CD4-positive, alpha-beta T cell treated with Interleukin-1 beta for 1 hour (primary cell): ENCODE measurements at regions not wholly inside any gene's neighbourhood (a gene's known extent, or its start where the extent isn't known, plus 50 kb on each side); places are given as distances from the start of the nearest gene placed in this dataset.
"Not testable (repeated sequence)": the region's sequence is repeated elsewhere in the genome, so short reads cannot be mapped to it uniquely, and the experiment has no call there.

Experiments used
- DNase-seq, 2 donors: peaks; one replicate each; pipeline ENCODE4 v3.0.0-alpha.2; 2020 to 2022

DNA sequence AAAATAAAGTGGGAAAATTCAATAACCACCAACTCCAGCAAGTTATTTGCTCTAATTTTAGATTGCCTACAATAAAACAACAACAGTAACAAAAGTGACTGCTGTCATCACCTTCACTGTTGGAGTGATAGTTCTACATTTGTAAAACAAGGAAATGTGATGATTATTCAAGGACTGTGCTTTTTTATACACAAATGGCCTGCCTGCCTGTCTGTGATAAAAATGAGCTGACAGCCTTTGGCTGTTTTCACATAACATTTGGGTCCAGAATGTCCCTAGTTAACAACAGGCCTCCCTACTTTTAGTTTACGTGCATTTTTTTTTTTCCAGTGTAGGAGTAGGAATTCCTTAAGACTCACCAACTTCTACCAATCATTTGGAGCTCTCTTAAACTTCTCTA is 768.8 kb downstream of the PDCD6IP start:
- DNase-seq: no peak

DNA sequence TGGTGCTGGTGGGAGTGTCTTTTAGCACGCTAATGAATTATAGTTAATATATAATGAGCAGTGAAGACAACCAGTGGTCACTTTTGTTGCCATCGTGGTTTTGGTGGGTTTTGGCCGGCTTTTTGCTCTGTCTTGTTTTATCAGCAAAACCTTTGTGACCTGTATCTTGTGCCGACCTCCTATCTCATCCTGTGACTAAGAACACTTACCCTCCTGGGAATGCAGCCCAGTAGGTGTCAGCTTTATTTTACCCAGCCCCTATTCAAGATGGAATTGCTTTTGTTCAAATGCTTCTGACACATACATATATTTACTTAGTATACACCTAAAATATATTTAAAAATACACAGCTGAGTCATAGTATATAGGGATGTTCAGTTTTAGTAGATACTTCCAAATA is 770.3 kb downstream of the PDCD6IP start:
- no peak for DNase-seq

DNA sequence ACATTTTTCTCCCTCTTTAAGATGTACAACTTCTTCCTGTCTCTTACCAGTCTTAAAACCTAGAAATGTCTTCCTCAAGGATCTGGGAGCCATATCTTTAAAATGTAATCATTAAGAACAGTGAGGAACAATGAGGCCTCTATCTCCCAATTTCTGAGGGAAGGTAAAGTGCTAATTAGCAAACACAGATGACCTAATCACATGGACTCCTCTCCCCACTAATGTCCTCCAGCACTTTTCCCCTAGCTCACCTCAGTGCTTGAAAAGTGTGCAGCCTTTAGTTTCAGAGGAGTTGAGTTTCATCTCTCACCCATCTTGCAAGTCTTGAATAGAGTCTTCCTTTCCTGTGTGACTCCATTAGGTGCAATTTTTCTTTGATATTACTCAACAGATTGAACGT is 771.0 kb downstream of the PDCD6IP start:
- no peak for DNase-seq

DNA sequence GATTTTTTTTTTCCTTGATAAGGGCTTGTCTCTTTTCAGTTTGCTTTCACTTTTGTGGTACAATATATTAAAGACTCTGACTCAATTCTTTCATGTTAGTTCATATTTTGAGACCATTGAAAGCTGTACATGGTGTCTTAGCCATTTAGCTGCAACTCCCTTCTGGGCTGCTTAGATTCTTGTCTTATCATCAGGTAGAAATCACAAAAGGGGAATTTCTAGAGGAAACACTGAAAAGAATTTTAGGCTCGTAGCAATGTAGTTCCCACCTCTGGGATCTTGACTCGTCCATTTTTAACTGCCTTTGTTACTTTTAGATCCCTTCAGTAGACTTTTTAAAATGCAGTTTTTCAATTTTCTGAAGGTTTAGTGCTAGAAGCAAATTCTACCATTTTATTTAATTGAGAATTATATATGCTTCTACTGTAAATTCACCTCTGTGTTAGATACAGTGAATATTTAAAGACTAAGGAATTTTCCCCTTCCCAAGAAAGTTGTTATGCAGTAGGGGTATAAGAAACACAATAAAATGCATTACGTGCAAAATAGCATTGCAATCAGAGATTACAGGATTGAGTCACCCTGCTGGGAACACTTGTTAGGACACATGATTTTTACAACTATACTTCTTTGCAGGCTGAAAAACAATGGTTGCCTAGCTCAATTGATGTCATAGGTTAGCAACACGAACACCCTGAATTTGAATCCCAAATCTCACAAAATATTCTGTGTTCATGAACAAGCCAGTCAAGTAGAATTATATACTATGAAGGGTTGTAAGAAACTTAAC is 772.7 kb downstream of the PDCD6IP start:
- DNase-seq: no peak

DNA sequence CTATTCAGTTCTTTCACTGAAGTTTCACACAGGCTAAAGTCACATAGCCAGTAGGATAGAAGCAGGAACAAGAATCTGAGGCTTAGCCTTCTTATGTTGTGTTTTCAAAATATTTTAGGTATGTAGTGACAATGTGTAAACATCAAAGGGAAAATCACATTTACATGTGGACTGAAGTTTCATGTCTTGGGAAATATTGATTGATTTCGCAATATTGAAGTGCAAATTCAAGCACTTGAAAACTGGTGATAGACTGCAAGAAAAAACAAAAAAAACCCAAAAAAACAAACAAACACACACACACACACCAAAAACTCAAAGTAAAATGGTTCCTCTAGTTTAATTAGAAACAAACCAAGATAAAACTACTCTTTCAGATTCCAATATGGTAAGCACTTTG is 773.3 kb downstream of the PDCD6IP start:
- no peak for DNase-seq

DNA sequence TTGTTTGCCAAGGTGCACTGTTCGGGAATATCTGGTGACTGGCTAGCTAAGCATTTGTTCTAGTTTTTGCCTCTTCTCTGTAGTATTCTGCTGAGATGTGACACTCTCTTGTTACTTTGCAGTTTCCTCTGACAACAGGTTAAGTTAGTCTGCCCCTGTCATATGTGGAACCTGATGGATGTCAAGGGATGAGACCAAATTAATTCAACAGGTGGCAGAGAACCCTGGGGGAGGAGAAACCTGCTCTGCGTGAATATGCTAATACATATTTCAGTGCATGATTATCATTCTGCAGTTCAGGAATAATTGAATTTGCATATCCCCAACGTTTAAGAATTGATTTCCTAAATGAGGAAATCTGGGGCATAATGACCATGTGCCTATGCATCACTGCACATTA is 777.3 kb downstream of the PDCD6IP start:
- no peak for DNase-seq

DNA sequence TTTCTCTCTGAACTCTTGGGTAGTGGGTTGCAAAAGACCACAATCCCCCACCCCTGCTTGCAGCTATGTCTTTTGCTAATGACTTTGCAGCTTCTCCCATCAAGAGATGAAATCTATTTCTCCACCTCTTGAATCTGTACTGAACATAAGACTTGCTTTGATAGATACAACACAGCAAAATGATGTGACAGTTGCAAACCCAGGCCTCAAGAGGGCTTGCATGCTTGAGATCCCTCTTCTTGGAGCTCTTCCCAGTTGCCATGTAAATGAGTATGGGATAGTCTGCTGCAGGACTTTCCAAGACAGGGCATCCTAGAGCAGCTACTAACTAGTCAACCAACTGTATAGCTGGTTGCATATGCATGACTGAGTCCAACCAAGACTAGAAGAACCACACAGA is 783.6 kb downstream of the PDCD6IP start:
- DNase-seq: no peak

DNA sequence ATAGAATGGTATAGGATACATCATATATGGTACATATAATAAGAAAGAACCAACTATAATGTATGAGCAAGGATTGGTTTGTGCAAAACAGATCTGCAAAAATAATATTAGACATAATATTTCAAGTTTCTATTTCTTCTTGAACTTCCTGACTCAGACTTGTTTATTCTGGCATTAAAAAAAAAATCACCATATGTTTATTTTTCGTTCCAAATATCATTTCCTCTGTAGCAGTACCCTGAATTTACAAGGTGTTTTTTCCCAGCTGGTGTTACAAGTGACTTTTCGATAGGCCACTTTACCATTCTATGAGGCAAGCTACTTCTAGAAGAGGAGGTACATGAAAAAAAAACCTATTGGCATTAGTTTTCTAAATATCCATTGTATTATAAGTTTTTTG is 785.0 kb downstream of the PDCD6IP start:
- no peak for DNase-seq

DNA sequence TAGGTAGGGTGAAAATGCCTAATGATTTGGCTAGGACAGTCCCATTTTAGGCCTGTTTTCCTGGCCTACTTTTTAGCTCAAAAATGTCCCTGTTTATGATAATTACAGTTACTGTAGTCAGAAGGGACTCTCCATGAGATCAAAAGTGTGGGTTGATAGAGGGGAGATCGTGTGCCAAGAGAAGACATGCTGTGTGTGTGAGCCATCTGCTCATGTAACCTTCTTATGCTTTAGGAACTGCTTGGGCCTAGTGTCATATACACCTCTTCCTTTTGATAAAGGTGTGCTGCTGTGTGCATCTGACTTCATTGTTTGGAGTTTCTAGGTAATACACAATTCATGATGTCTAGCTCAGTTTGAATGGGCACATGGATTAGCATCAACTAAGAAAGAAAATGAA is 786.5 kb downstream of the PDCD6IP start:
- DNase-seq: no peak

DNA sequence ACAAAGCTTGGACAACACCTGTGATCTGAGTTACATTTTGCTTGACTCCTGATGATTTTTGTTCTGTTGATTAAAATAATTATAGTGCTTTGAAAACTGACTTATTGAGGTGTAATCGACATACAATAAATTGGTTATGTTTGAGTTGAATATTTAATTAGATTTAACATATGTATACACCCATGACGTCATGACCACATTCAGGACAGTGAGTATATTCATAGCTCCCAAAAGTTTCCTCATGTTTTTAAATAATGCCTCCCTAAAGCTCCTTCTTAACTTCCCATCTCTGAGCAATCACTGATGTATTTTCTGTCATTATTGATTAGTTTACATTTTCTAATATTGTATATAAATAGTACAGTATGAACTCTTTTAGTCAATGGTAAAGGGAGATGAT is 801.2 kb downstream of the PDCD6IP start:
- DNase-seq: no peak

DNA sequence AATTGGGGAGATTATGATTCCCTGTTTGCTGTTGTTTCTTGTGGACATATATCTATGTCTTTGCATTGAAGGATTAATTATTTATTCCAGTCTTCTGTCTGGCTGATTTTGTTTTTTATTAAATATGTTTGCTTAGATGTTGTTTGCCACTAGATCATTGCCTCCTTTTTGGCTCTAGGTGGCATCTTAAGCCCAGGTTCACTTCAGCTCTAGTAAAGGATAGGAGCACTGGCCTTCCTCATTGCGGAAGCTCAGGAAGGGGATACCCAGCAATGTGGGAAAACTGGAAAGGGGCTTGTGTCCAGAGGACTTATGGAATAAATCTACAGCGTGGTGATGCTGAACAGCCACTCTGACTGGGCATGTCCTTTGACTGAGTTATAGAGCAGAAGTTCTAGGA is 821.6 kb downstream of the PDCD6IP start:
- no peak for DNase-seq

DNA sequence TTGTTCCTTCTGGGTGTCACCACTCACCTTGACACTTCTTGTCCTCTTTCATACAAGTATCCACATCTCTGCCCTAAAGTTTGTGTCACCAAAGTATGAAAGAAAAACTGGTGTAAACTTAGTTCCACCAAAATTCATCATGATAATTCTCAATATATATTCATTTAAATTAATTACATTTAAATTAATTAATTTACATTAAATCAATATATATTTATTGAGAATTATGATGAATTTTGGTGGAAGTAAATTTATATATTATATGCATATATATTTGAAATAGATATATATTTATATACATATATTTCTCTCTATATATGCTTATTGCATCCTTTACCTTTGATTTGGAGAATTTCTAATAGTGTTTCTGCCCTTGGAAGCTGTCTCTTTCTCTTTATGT is 828.3 kb downstream of the PDCD6IP start:
- DNase-seq: no peak

DNA sequence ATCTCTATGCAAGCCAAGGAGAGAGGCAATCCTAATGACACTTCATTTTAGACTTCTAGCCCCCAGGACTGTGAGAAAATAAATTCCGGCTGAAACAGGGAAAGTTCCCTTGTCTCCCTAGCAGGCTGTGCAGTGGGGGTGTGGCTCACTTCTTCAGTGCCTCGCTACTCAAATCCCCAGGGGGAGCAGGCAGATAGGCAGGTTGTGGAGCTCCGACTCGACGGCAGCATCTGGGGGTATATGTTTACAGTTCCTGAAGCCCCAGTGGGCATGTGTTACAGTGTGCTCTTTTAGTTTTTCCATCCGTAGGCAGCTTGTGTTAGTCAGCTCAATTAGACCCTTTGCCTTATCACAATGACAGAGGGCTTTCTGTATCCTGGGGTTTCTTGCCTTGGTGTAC is 836.5 kb downstream of the PDCD6IP start:
- DNase-seq: no peak

DNA sequence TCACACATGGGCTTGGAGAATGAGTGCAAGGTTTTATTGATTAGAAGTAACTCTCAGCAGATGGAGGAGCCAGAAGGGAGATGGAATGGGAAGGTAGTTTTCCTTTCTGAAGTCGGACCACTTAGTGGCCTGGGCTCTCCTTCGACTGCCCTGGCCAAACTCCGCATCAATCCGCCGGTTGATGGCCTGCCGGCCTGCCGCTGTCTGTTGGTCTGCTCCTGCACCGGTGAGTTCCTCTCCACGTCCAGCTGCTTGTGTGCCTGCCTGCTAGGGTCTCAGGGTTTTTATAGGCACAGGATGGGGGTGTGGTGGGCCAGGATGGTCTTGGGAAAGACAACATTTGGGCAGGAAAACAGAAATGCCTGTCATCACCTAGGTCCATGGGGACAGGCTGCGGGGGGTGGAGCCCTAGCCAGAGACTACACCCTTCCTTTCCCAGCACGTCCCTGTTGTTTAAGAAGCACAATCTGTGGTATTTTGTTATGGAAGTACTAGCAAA is 837.0 kb downstream of the PDCD6IP start:
- DNase-seq: no peak

DNA sequence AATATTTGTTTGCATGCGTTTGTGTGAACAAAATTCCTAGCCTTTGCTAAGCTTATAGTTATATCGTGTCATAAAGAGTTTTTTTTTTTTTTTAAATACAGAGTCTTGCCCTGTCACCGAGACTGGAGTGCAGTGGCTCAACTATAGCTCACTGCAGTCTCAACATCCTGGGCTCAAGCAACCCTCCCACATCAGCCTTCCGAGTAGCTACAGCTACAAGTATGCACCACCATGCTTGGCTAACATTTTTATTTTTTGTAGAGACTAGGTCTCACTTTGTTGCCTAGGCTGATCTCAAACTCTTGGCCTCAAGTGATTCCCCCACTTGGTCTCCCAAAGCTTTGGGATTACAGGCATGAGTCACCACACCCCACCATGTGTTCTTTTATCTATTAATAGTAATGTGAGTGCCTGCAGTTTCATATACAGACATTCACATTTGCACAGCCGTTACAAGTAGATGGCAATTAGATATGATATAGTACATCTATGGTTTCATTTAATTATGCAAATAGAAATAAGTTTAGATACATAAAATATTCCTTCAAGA is 848.6 kb downstream of the PDCD6IP start:
- DNase-seq: no peak

DNA sequence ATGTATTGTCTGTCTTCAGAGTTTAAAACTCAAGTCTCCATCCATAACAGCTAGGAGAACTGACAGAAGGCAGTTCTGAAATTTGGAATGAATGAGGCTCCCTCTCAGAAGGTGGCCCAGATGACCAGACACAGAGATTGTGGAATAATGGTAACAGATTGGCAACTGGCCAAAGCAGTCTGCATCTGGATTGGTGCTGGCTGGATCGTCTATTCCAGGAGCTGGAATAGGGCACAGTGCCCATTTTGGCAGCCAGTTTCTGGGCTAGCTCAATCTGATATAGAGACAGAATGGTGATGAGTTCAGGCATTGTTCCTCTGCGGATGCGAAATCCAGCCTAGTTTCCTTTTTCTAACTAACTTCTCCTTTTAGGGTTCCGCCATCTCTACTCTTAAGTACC is 851.7 kb downstream of the PDCD6IP start:
- DNase-seq: no peak

DNA sequence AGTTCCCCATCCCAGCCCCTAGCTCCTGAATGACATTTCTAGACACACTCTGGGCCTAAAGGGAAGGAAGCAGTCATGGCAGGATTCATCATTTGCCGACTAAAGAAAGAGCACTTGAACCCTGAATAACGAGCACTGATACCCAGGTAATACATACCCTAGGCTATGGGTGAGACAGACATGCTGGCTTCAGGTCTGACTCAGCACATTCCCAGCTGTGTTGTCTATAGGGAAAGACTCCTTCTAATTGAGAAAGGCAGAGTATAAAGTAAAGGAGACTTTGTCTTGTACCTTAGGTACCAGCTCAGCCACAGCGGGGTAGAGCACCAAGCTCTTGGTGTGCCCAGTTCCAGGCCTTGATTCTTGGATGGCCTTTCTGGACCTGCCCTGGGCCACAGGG is 870.5 kb downstream of the PDCD6IP start:
- DNase-seq: no peak

DNA sequence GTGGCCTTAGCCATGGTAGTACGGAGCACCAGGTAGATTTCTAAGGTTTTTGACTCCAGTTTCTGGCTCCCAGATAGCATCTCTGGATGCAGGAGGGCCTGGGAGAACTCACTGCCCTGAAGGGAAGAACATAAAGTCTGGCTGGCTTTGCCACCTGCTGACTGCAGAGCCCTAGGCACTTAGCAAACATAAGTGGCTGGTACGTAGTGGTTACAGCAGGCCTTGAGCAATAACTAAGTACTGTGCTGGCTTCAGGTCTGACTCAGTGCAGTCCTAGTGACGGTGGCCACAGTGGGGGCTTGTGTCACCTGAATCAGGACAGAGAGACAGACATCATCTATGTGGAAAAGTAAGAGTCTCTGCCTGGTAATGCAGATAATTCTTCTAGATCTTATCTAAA is 871.1 kb downstream of the PDCD6IP start:
- DNase-seq: no peak

DNA sequence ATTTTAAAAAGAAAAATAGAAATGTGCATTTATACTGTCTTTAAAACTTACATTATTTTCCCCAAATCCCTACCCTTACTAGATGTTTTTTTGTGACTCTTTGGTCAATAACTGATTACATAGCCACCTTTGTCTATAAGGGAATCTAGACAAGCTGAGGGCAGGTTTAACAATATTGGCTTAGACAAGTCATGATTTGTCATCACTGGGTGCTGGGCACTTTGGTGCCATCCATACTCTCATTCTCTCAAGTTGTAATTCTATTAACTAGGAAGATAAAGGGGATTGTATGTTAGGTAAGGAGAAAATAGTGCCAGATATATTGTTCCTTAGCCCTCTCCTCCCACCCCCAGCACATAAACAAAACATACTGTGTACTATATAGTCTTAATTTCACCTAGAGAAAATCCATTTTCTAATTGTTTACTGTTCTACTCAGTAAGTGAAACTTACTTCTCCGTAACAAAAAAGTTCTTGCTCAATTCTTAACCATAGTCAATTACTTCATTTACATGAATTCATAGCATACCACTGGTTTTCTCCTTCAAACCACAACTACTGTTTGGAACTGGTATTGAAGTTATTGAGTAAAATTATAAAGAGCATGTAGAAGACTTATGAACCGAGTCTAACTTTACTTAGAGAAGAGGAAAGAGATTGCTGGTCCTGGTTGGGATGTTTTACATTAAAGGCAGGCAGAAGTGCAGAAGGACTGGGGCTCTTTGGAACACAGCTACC is 877.1 kb downstream of the PDCD6IP start:
- DNase-seq: no peak

DNA sequence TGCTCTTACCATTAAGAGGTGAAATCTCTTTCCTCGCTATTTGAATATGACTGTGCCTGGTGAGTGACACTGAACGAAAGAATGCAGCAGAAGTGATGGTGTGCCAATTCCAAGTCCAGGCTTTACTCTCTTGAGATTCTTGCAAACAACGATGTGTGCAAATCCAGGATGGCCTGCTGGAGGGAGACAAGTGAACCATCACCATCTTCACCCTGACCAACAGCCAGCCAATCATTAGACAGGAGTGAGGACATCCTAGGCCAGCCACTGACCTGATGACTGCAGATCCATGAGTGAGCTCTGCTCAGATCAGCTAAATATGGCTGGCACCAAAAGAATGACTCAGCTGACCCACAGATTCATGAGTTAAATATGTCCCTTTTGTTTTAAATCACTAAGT is 878.0 kb downstream of the PDCD6IP start:
- DNase-seq: no peak

DNA sequence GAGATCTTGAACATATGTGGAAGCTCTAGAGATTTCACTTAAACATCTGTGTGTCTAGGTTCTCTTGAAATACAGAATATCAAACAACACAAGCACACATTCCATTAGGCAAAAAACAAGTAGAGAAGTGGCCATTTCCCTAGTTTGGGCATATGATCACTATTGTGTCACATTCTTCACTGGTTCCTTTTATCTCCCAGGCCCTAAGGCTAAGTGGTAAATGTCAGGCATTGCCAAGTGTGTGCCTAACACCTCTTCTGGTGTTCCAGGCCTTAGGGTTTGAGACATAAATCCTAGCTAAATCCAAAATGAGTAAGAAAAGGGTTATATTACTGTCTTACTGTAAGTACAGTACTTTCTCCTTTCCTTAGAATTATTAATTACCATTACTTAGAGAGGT is 880.1 kb downstream of the PDCD6IP start:
- DNase-seq: no peak

DNA sequence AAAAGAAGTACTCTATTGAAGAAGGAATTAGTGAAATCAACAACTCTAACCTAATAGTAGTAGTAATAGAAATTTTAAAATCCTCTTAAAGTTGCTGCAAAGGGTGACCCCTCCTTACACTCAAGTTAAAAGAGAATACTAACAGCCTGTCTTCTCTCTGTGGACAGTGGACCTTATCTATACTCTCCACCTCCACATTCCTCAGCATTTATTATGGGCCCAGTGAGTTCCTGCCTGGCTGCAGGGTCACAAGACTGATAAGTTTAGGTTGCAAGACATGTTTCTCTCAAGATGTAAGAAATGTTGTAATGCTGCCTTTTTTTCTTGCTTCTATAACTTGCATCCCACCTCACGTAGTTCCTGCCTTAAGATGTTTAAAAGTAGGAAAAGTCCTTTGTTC is 880.6 kb downstream of the PDCD6IP start:
- not testable (repeated sequence) for DNase-seq

DNA sequence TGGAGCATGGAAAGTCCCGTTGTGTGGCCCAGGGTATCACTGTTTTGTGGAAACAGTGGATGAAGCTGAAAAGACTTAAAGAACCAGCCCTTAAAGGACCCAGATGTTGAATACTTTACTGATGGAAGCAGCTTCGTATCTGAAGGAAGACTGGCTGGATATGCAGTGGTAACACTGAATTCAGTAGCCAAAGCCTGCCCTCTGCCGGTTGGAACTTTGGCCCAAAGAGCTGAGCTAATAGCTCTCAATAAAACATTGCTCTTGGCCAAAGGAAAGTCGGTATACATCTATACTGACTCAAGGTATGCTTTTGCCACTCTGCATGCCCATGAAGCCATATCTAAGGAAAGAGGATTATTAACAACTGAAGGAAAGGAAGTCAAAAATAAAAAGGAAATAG is 885.4 kb downstream of the PDCD6IP start:
- peak in 1 of 2 donors; percentile 10 for DNase-seq

DNA sequence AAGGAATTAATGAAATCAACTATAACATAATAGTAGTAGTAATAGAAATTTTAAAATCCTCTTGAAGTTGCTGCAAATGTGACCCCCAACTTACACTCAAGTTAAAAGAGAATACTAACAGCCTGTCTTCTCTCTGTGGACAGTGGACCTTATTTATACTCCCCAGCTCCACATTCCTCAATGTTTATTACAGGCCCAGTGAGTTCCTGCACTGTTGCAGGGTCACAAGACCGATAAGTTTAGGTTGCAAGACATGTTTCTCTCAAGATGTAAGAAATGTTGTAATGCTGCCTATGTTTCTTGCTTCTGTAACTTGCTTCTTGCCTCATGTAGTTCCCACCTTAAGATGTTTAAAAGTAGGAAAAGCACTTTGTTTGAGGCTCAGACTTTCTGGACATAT is 888.1 kb downstream of the PDCD6IP start:
- DNase-seq: no peak
